ENCODE measurements at regions not wholly inside any gene's neighbourhood (a gene's known extent, or its start where the extent isn't known, plus 50 kb on each side); places are given as distances from the start of the nearest gene placed in this dataset.

GRCh38 chr20:56987986-56988385 lies 278.5 kb downstream of the BMP7 start:
- no peak for TF ChIP-seq CTCF (IDR thresholded peaks at IDR 0.05)
- no peak for TF ChIP-seq EZH2 (IDR thresholded peaks at IDR 0.05)
- no peak for TF ChIP-seq EZH2phosphoT487 (IDR thresholded peaks at IDR 0.05)
